HL-60 (cell line): ENCODE measurements at regions not wholly inside any gene's neighbourhood (a gene's known extent, or its start where the extent isn't known, plus 50 kb on each side); places are given as distances from the start of the nearest gene placed in this dataset.

Experiments
- DNase-seq, 2 experiments: peaks; one replicate each; pipeline ENCODE4 v3.0.0-alpha.2; 2010 to 2020; ENCODE audit warnings: low read depth in 1 of 2, low spot score in 1 of 2
- H3K27ac ChIP-seq: fragments of 250-450 bp; sonication (Bioruptor Pico); replicated peaks from 2 replicates; pipeline ENCODE4 v1.5.1; 2020; ENCODE audit warnings: mild to moderate bottlenecking, moderate library complexity
- H3K27me3 ChIP-seq: fragments of 250-450 bp; sonication (Bioruptor Pico); 2 replicates; pipeline ENCODE4 v1.5.1; 2021; ENCODE audit warnings: mild to moderate bottlenecking, moderate library complexity; ENCODE audit not compliant: insufficient read depth, poor library complexity, severe bottlenecking
- H3K4me3 ChIP-seq: replicated peaks from 2 replicates; pipeline ENCODE4 v1.5.1; 2011; ENCODE audit warnings: mild to moderate bottlenecking, control low read depth, low read length; ENCODE audit not compliant: insufficient read depth
- CTCF ChIP-seq: IDR thresholded peaks from one replicate; pipeline ENCODE4 v1.5.1; 2011; ENCODE audit warnings: low read length, control low read depth, inconsistent platforms; ENCODE audit not compliant: insufficient read depth
- GABPA ChIP-seq: IDR thresholded peaks from 2 replicates; pipeline ENCODE4 v1.6.1; 2012; ENCODE audit warnings: low read depth
- POLR2AphosphoS5 ChIP-seq: IDR thresholded peaks from 2 replicates; pipeline ENCODE4 v1.6.1; 2012; ENCODE audit warnings: low read depth
- REST ChIP-seq: IDR thresholded peaks from 2 replicates; pipeline ENCODE4 v1.6.1; 2012; ENCODE audit warnings: low read depth; ENCODE audit not compliant: insufficient replicate concordance
- SPI1 ChIP-seq: IDR thresholded peaks from 2 replicates; pipeline ENCODE4 v1.6.1; 2012; ENCODE audit warnings: low read depth, mild to moderate bottlenecking, borderline replicate concordance

- H3K27ac ChIP-seq = no peak overlapping the region
- H3K4me3 ChIP-seq = no peak overlapping the region
- H3K27me3 ChIP-seq = no peaks in the 10 kb centered on the region
- no peak for TF ChIP-seq POLR2AphosphoS5
- no peak for TF ChIP-seq CTCF
- TF ChIP-seq SPI1 = no peak
- no peak for TF ChIP-seq GABPA
- TF ChIP-seq REST = no peak
- no peak for DNase-seq
These were observed 314.0 kb downstream of the NDFIP2 start for GRCh38 chr13:79794931-79795330.

- no peaks in the 10 kb centered on the region for H3K27me3 ChIP-seq
- no peak overlapping the region for H3K27ac ChIP-seq
- no peak for TF ChIP-seq SPI1
- TF ChIP-seq CTCF = no peak
- TF ChIP-seq REST = no peak
- no peak for TF ChIP-seq GABPA
- H3K4me3 ChIP-seq = no peak overlapping the region
- DNase-seq = no peak
These were observed 311.8 kb downstream of the NDFIP2 start for GRCh38 chr13:79792716-79793115.

GRCh38 chr13:79791471-79792042, 310.6 kb downstream of the NDFIP2 start:
- H3K27me3 ChIP-seq = no peaks in the 10 kb centered on the region
- no peak for DNase-seq
- H3K4me3 ChIP-seq = no peak overlapping the region
- no peak for TF ChIP-seq REST
- no peak overlapping the region for H3K27ac ChIP-seq

GRCh38 chr13:79786176-79786575, 305.2 kb downstream of the NDFIP2 start:
- TF ChIP-seq REST = no peak
- no peak for TF ChIP-seq GABPA
- no peak for TF ChIP-seq SPI1
- TF ChIP-seq POLR2AphosphoS5 = no peak
- no peak for TF ChIP-seq CTCF
- no peaks in the 10 kb centered on the region for H3K27me3 ChIP-seq
- H3K4me3 ChIP-seq = no peak overlapping the region
- H3K27ac ChIP-seq = no peak overlapping the region
- no peak for DNase-seq
